CD4-positive, alpha-beta T cell (primary cell): ENCODE measurements at regions not wholly inside any gene's neighbourhood (a gene's known extent, or its start where the extent isn't known, plus 50 kb on each side); places are given as distances from the start of the nearest gene placed in this dataset.

Experiments used
- ATAC-seq: fragments of 200-7000 bp; cut with Tn5 transposase; one replicate; pipeline ENCODE4 v1.10.0; 2022; ENCODE audit warnings: mild to moderate bottlenecking; ENCODE audit not compliant: poor library complexity
- CTCF ChIA-PET: fragments of 350-600 bp; sonication (Branson Sonifier 250); formaldehyde crosslinking; loops from one replicate; lab custom pipeline; 2021; ENCODE audit warnings: antibody characterized with exemption, inconsistent platforms; lab: Charles Lee
- POLR2A ChIA-PET: fragments of 350-600 bp; sonication (Branson Sonifier 250); formaldehyde crosslinking; loops from one replicate; lab custom pipeline; 2021; ENCODE audit warnings: antibody characterized with exemption, inconsistent platforms; lab: Charles Lee
- DNase-seq, 14 experiments: peaks; one replicate each; pipeline ENCODE4 v3.0.0-alpha.2; 2013 to 2020; ENCODE audit warnings: mixed read lengths in 2 of 14
- H3K27ac ChIP-seq, 2 donors: one replicate each; pipeline versions ENCODE4 v1.5.1 to v1.7.0; 2013; ENCODE audit warnings: low read length in 2 of 2, low read depth in 1 of 2, mild to moderate bottlenecking in 1 of 2
- H3K27me3 ChIP-seq, 2 experiments: 1 replicate in 1 of 2; 2 replicates in 1 of 2; pipeline versions ENCODE4 v1.6.1 to v1.7.0; 2013; ENCODE audit warnings: low read length in 2 of 2, control low read depth in 1 of 2, mild to moderate bottlenecking in 1 of 2, moderate library complexity in 1 of 2; ENCODE audit not compliant: insufficient read depth in 2 of 2, control insufficient read depth in 1 of 2
- H3K36me3 ChIP-seq: one replicate; pipeline ENCODE4 v1.6.1; 2013; ENCODE audit warnings: low read length, control low read depth; ENCODE audit not compliant: insufficient read depth
- H3K4me1 ChIP-seq: one replicate; pipeline ENCODE4 v1.6.1; 2013; ENCODE audit warnings: low read length, control low read depth; ENCODE audit not compliant: insufficient read depth
- H3K4me3 ChIP-seq: one replicate; pipeline ENCODE4 v1.5.1; 2013; ENCODE audit warnings: mild to moderate bottlenecking, low read length, moderate library complexity
- H3K9me3 ChIP-seq, 2 experiments: 1 replicate in 1 of 2; 2 replicates in 1 of 2; pipeline versions ENCODE4 v1.6.1 to v1.7.0; 2013; ENCODE audit warnings: low read length in 2 of 2, mild to moderate bottlenecking in 2 of 2, control low read depth in 1 of 2, moderate library complexity in 1 of 2; ENCODE audit not compliant: control insufficient read depth in 1 of 2, insufficient read depth in 1 of 2
- H3K27ac Mint-ChIP-seq: one replicate; pipeline ENCODE4 v1.8.0; 2020; ENCODE audit warnings: mixed read lengths
- H3K27me3 Mint-ChIP-seq: one replicate; pipeline ENCODE4 v1.8.0; 2021; ENCODE audit warnings: mixed read lengths
- H3K36me3 Mint-ChIP-seq: one replicate; pipeline ENCODE4 v1.8.0; 2021; ENCODE audit warnings: low read depth, mixed read lengths
- H3K4me1 Mint-ChIP-seq: one replicate; pipeline ENCODE4 v1.8.0; 2021; ENCODE audit warnings: low read depth, mixed read lengths
- H3K4me3 Mint-ChIP-seq: one replicate; pipeline ENCODE4 v1.8.0; 2020; ENCODE audit warnings: mild to moderate bottlenecking, mixed read lengths
- H3K9me3 Mint-ChIP-seq: one replicate; pipeline ENCODE4 v1.8.0; 2020; ENCODE audit warnings: mixed read lengths
- CTCF ChIP-seq: fragments of 200-600 bp; IDR thresholded peaks from one replicate; pipeline ENCODE4 v1.8.0; 2022; ENCODE audit warnings: antibody characterized with exemption, mild to moderate bottlenecking
- intact Hi-C, 2 experiments: fragments of 100-400 bp; cut with DNase I in 1 of 2; cut with micrococcal nuclease in 1 of 2; formaldehyde crosslinking; loops; one replicate each; pipeline versions ENCODE4 v1.15.1 to v1.9.0; 2023 to 2025; cut with DNase I, micrococcal nuclease

GRCh38 chr6:121999456-122000065 is 399.9 kb upstream of the HSF2 start:
- no peaks in the 10 kb centered on the region for H3K36me3 Mint-ChIP-seq
- peaks cover 5% of the 10 kb centered on the region for H3K27me3 Mint-ChIP-seq
- no peaks in the 10 kb centered on the region for H3K4me1 Mint-ChIP-seq
- H3K27ac ChIP-seq = no peak overlapping the region
- CTCF ChIA-PET = no interaction called here
- TF ChIP-seq CTCF = no peak
- H3K9me3 ChIP-seq = no peaks in the 10 kb centered on the region
- POLR2A ChIA-PET = no interaction called here
- intact Hi-C loops = no loop called here
- H3K27me3 ChIP-seq = no peaks in the 10 kb centered on the region
- H3K36me3 ChIP-seq = no peaks in the 10 kb centered on the region
- H3K27ac Mint-ChIP-seq = no peak overlapping the region
- ATAC-seq (no peak), DNase-seq (no peak)
- no peak overlapping the region for H3K4me3 Mint-ChIP-seq
- no peaks in the 10 kb centered on the region for H3K9me3 Mint-ChIP-seq
- no peak overlapping the region for H3K4me3 ChIP-seq
- no peaks in the 10 kb centered on the region for H3K4me1 ChIP-seq

GRCh38 chr6:122005661-122006060 is 393.8 kb upstream of the HSF2 start:
- intact Hi-C loops = no loop called here
- Mint-ChIP-seq H3K27me3 (peaks cover 9% of the 10 kb centered on the region), H3K9me3 (no peaks in the 10 kb centered on the region), H3K4me1 (peaks cover 3% of the 10 kb centered on the region), H3K36me3 (no peaks in the 10 kb centered on the region), H3K27ac (no peak overlapping the region), H3K4me3 (no peak overlapping the region)
- Histone ChIP-seq H3K4me1 (no peaks in the 10 kb centered on the region), H3K27ac (no peak overlapping the region), H3K27me3 (no peaks in the 10 kb centered on the region), H3K9me3 (no peaks in the 10 kb centered on the region), H3K36me3 (no peaks in the 10 kb centered on the region), H3K4me3 (no peak overlapping the region)
- DNase-seq = no peak
- CTCF ChIA-PET = no interaction called here
- no peak for ATAC-seq
- POLR2A ChIA-PET = no interaction called here
- no peak for TF ChIP-seq CTCF

GRCh38 chr6:122007339-122007738 is 392.1 kb upstream of the HSF2 start:
- H3K27ac ChIP-seq = no peak overlapping the region
- no peak overlapping the region for H3K4me3 Mint-ChIP-seq
- H3K36me3 ChIP-seq = no peaks in the 10 kb centered on the region
- H3K27me3 Mint-ChIP-seq = peaks cover 9% of the 10 kb centered on the region
- ChIA-PET POLR2A (no interaction called here), CTCF (no interaction called here)
- H3K4me1 Mint-ChIP-seq = peaks cover 3% of the 10 kb centered on the region
- intact Hi-C loops = no loop called here
- ATAC-seq (no peak), DNase-seq (no peak)
- H3K9me3 Mint-ChIP-seq = no peaks in the 10 kb centered on the region
- H3K9me3 ChIP-seq = no peaks in the 10 kb centered on the region
- no peak for TF ChIP-seq CTCF
- H3K36me3 Mint-ChIP-seq = no peaks in the 10 kb centered on the region
- no peaks in the 10 kb centered on the region for H3K4me1 ChIP-seq
- H3K4me3 ChIP-seq = no peak overlapping the region
- no peaks in the 10 kb centered on the region for H3K27me3 ChIP-seq
- H3K27ac Mint-ChIP-seq = no peak overlapping the region
